ENCODE measurements at regions not wholly inside any gene's neighbourhood (a gene's known extent, or its start where the extent isn't known, plus 50 kb on each side); places are given as distances from the start of the nearest gene placed in this dataset.

DNA sequence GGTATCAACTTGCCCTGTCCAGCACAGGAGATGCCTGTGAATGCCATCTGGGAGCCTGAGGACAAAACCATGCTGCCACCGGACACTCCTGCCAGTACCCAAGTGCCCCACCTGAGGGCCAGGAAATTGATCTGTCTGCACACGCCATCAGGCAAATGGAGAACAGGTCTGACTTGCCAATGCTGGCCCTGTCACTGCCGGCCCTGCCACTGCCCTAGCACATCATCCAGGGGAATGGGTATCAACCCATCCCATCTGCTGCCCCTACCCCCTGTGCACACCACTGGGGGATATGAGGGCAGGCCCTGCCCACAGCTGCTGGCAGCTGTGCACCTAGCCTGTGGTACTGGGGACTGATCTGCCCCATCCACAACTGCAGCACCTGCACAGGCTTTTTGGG, 1081.6 kb upstream of the EYS start:
- Histone ChIP-seq H3K9me3 (replicated peaks; ENCODE audit: control insufficient read depth, insufficient read depth, low read length) (no peaks in the 10 kb centered on the region), H3K9ac (ENCODE audit: control insufficient read depth, insufficient read depth, low read length) (no peak overlapping the region), H3K27ac (ENCODE audit: control insufficient read depth, insufficient read depth) (no peak overlapping the region), H3K36me3 (ENCODE audit: control insufficient read depth in 2 of 2, insufficient read depth in 2 of 2, low read length in 1 of 2) (no peaks in the 10 kb centered on the region), H3K4me3 (no peak overlapping the region), H3K4me2 (ENCODE audit: control insufficient read depth, insufficient read depth) (no peak overlapping the region), H2AFZ (ENCODE audit: control insufficient read depth, low read depth, low read length) (no peak overlapping the region), H4K20me1 (ENCODE audit: control insufficient read depth, insufficient read depth) (no peaks in the 10 kb centered on the region), H3K4me1 (ENCODE audit: control insufficient read depth, insufficient read depth, low read length) (no peaks in the 10 kb centered on the region), H3K27me3 (replicated peaks in 1 of 2; ENCODE audit: control insufficient read depth in 2 of 2, insufficient read depth in 2 of 2, low read length in 1 of 2) (no peaks in the 10 kb centered on the region), H3K79me2 (ENCODE audit: control insufficient read depth, insufficient read depth, low read length) (no peaks in the 10 kb centered on the region)
- in situ Hi-C loops (cut with MboI) (no loop called here), intact Hi-C loops (cut with micrococcal nuclease; ENCODE audit: unreplicated experiment) (no loop called here)
- ATAC-seq: no peak
- SMC1A ChIA-PET (ENCODE audit: uncharacterized antibody, unreplicated experiment): no interaction called here
- RAD21 ChIA-PET (ENCODE audit: unreplicated experiment): no interaction called here
- DNase-seq (ENCODE audit: low read depth, low spot score): no peak
- WGBS (ENCODE audit: insufficient coverage, insufficient replicate concordance, low lambda C conversion rate, missing lambda C conversion rate): 70% methylated on average over 3 of the region's 3 CpGs
- CTCF ChIA-PET: no interaction called here
- no TSS peak for BruUV-seq (replicated peaks)
- POLR2A ChIA-PET: no interaction called here
- no peak for FAIRE-seq
- TF ChIP-seq NR2F1 (conservative IDR thresholded peaks at IDR 0.05): no peak
- TF ChIP-seq NFXL1 (IDR thresholded peaks at IDR 0.05; ENCODE audit: borderline replicate concordance): no peak
- TF ChIP-seq, protein P1, sequence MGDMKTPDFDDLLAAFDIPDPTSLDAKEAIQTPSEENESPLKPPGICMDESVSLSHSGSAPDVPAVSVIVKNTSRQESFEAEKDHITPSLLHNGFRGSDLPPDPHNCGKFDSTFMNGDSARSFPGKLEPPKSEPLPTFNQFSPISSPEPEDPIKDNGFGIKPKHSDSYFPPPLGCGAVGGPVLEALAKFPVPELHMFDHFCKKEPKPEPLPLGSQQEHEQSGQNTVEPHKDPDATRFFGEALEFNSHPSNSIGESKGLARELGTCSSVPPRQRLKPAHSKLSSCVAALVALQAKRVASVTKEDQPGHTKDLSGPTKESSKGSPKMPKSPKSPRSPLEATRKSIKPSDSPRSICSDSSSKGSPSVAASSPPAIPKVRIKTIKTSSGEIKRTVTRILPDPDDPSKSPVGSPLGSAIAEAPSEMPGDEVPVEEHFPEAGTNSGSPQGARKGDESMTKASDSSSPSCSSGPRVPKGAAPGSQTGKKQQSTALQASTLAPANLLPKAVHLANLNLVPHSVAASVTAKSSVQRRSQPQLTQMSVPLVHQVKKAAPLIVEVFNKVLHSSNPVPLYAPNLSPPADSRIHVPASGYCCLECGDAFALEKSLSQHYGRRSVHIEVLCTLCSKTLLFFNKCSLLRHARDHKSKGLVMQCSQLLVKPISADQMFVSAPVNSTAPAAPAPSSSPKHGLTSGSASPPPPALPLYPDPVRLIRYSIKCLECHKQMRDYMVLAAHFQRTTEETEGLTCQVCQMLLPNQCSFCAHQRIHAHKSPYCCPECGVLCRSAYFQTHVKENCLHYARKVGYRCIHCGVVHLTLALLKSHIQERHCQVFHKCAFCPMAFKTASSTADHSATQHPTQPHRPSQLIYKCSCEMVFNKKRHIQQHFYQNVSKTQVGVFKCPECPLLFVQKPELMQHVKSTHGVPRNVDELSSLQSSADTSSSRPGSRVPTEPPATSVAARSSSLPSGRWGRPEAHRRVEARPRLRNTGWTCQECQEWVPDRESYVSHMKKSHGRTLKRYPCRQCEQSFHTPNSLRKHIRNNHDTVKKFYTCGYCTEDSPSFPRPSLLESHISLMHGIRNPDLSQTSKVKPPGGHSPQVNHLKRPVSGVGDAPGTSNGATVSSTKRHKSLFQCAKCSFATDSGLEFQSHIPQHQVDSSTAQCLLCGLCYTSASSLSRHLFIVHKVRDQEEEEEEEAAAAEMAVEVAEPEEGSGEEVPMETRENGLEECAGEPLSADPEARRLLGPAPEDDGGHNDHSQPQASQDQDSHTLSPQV (IDR thresholded peaks at IDR 0.05): no peak
- no peak for TF ChIP-seq KLF5 (IDR thresholded peaks at IDR 0.05; ENCODE audit: partially characterized antibody)
- TF ChIP-seq EED (IDR thresholded peaks at IDR 0.05; ENCODE audit: low read depth): no peak
- no peak for TF ChIP-seq SIN3A (IDR thresholded peaks at IDR 0.05; ENCODE audit: low read depth, low read length)
- TF ChIP-seq, protein P2, sequence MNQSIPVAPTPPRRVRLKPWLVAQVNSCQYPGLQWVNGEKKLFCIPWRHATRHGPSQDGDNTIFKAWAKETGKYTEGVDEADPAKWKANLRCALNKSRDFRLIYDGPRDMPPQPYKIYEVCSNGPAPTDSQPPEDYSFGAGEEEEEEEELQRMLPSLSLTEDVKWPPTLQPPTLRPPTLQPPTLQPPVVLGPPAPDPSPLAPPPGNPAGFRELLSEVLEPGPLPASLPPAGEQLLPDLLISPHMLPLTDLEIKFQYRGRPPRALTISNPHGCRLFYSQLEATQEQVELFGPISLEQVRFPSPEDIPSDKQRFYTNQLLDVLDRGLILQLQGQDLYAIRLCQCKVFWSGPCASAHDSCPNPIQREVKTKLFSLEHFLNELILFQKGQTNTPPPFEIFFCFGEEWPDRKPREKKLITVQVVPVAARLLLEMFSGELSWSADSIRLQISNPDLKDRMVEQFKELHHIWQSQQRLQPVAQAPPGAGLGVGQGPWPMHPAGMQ (IDR thresholded peaks at IDR 0.05; ENCODE audit: borderline replicate concordance): no peak
- TF ChIP-seq SP1 (IDR thresholded peaks at IDR 0.05; ENCODE audit: low read depth, low read length): no peak
- no peak for TF ChIP-seq POLR2A (IDR thresholded peaks at IDR 0.05; ENCODE audit: low read depth, low read length)
- no peak for TF ChIP-seq TBL1XR1 (IDR thresholded peaks at IDR 0.05; ENCODE audit: low read depth, low read length)
- TF ChIP-seq NRF1 (conservative IDR thresholded peaks at IDR 0.05; ENCODE audit: low read depth, low read length): no peak
- TF ChIP-seq, protein P3, sequence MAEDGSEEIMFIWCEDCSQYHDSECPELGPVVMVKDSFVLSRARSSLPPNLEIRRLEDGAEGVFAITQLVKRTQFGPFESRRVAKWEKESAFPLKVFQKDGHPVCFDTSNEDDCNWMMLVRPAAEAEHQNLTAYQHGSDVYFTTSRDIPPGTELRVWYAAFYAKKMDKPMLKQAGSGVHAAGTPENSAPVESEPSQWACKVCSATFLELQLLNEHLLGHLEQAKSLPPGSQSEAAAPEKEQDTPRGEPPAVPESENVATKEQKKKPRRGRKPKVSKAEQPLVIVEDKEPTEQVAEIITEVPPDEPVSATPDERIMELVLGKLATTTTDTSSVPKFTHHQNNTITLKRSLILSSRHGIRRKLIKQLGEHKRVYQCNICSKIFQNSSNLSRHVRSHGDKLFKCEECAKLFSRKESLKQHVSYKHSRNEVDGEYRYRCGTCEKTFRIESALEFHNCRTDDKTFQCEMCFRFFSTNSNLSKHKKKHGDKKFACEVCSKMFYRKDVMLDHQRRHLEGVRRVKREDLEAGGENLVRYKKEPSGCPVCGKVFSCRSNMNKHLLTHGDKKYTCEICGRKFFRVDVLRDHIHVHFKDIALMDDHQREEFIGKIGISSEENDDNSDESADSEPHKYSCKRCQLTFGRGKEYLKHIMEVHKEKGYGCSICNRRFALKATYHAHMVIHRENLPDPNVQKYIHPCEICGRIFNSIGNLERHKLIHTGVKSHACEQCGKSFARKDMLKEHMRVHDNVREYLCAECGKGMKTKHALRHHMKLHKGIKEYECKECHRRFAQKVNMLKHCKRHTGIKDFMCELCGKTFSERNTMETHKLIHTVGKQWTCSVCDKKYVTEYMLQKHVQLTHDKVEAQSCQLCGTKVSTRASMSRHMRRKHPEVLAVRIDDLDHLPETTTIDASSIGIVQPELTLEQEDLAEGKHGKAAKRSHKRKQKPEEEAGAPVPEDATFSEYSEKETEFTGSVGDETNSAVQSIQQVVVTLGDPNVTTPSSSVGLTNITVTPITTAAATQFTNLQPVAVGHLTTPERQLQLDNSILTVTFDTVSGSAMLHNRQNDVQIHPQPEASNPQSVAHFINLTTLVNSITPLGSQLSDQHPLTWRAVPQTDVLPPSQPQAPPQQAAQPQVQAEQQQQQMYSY (CRISPR knock-in tag; IDR thresholded peaks at IDR 0.05): no peak
- no peak for TF ChIP-seq CHD1 (IDR thresholded peaks at IDR 0.05; ENCODE audit: low read depth, low read length)
- no peak for TF ChIP-seq EGR1 (IDR thresholded peaks at IDR 0.05; ENCODE audit: borderline replicate concordance in 1 of 2, low read depth in 2 of 2, low read length in 2 of 2)
- no peak for TF ChIP-seq NFYB (IDR thresholded peaks at IDR 0.05; ENCODE audit: insufficient read depth, low read depth, low read length)
